ENCODE measurements at regions not wholly inside any gene's neighbourhood (a gene's known extent, or its start where the extent isn't known, plus 50 kb on each side); places are given as distances from the start of the nearest gene placed in this dataset.

GRCh38 chr15:37360724-37361123 lies 260.4 kb upstream of the MEIS2 start:
- H3K14ac ChIP-seq (ENCODE audit: low read length) = no peak overlapping the region
- no CpG with 5 or more reads among the region's 1 CpG for WGBS (ENCODE audit: extremely low coverage, insufficient coverage, insufficient read length)
- no peak overlapping the region for H3K4ac ChIP-seq (ENCODE audit: low read depth, low read length)
- no peaks in the 10 kb centered on the region for H3K4me1 ChIP-seq (ENCODE audit: control insufficient read depth in 1 of 2, insufficient read depth in 2 of 2, low read length in 2 of 2)
- H3K4me2 ChIP-seq (ENCODE audit: low read length) = no peak overlapping the region
- no peak overlapping the region for H4K91ac ChIP-seq (ENCODE audit: low read depth, low read length)
- no peak overlapping the region for H3K27ac ChIP-seq (ENCODE audit: low read depth, low read length)
- no peaks in the 10 kb centered on the region for H3K79me1 ChIP-seq (ENCODE audit: low read length)
- H3K79me2 ChIP-seq (ENCODE audit: control insufficient read depth, insufficient read depth, low read length, poor library complexity) = no peaks in the 10 kb centered on the region
- no peaks in the 10 kb centered on the region for H3K36me3 ChIP-seq (ENCODE audit: control insufficient read depth in 1 of 2, insufficient read depth in 2 of 2, low read length in 2 of 2)
- H3K27me3 ChIP-seq (ENCODE audit: insufficient read depth, low read length) = no peaks in the 10 kb centered on the region
- no peak for DNase-seq
- no peak overlapping the region for H3K23ac ChIP-seq (ENCODE audit: low read length)
- no peak overlapping the region for H2AFZ ChIP-seq (ENCODE audit: insufficient read depth, low read length, poor library complexity)
- H4K12ac ChIP-seq (ENCODE audit: low read depth, low read length) = no peak overlapping the region
- no peak overlapping the region for H3K18ac ChIP-seq (ENCODE audit: low read length)
- H3K9ac ChIP-seq (ENCODE audit: low read length) = no peak overlapping the region
- H2BK5ac ChIP-seq (ENCODE audit: low read depth, low read length, poor library complexity) = no peak overlapping the region
- H2AK5ac ChIP-seq (ENCODE audit: low read length) = no peak overlapping the region
- no peak overlapping the region for H2BK120ac ChIP-seq (ENCODE audit: insufficient read depth, low read length, poor library complexity)
- no peak overlapping the region for H2BK12ac ChIP-seq (ENCODE audit: low read length)
- H4K8ac ChIP-seq (ENCODE audit: low read depth, low read length) = no peak overlapping the region
- H3K9me3 ChIP-seq (ENCODE audit: insufficient read depth, low read depth, low read length) = no peaks in the 10 kb centered on the region
- H3K4me3 ChIP-seq (ENCODE audit: low read depth, low read length) = no peak overlapping the region

GRCh38 chr15:37361621-37362020 lies 261.3 kb upstream of the MEIS2 start:
- no peak overlapping the region for H3K23ac ChIP-seq (ENCODE audit: low read length)
- no peak overlapping the region for H3K27ac ChIP-seq (ENCODE audit: low read depth, low read length)
- no peak overlapping the region for H3K4me3 ChIP-seq (ENCODE audit: low read depth, low read length)
- H4K91ac ChIP-seq (ENCODE audit: low read depth, low read length) = no peak overlapping the region
- no CpG with 5 or more reads among the region's 4 CpGs for WGBS (ENCODE audit: extremely low coverage, insufficient coverage, insufficient read length)
- H2BK12ac ChIP-seq (ENCODE audit: low read length) = no peak overlapping the region
- H3K9ac ChIP-seq (ENCODE audit: low read length) = no peak overlapping the region
- H3K9me3 ChIP-seq (ENCODE audit: insufficient read depth, low read depth, low read length) = no peaks in the 10 kb centered on the region
- no peaks in the 10 kb centered on the region for H3K27me3 ChIP-seq (ENCODE audit: insufficient read depth, low read length)
- no peak overlapping the region for H3K18ac ChIP-seq (ENCODE audit: low read length)
- H4K12ac ChIP-seq (ENCODE audit: low read depth, low read length) = no peak overlapping the region
- H3K4me2 ChIP-seq (ENCODE audit: low read length) = no peak overlapping the region
- no peaks in the 10 kb centered on the region for H3K79me2 ChIP-seq (ENCODE audit: control insufficient read depth, insufficient read depth, low read length, poor library complexity)
- no peak overlapping the region for H3K4ac ChIP-seq (ENCODE audit: low read depth, low read length)
- H2AFZ ChIP-seq (ENCODE audit: insufficient read depth, low read length, poor library complexity) = no peak overlapping the region
- H2BK5ac ChIP-seq (ENCODE audit: low read depth, low read length, poor library complexity) = no peak overlapping the region
- no peak overlapping the region for H2AK5ac ChIP-seq (ENCODE audit: low read length)
- no peak overlapping the region for H3K14ac ChIP-seq (ENCODE audit: low read length)
- H3K36me3 ChIP-seq (ENCODE audit: control insufficient read depth in 1 of 2, insufficient read depth in 2 of 2, low read length in 2 of 2) = no peaks in the 10 kb centered on the region
- no peaks in the 10 kb centered on the region for H3K79me1 ChIP-seq (ENCODE audit: low read length)
- DNase-seq = no peak
- H3K4me1 ChIP-seq (ENCODE audit: control insufficient read depth in 1 of 2, insufficient read depth in 2 of 2, low read length in 2 of 2) = no peaks in the 10 kb centered on the region
- no peak overlapping the region for H4K8ac ChIP-seq (ENCODE audit: low read depth, low read length)
- H2BK120ac ChIP-seq (ENCODE audit: insufficient read depth, low read length, poor library complexity) = no peak overlapping the region

- Histone ChIP-seq H3K36me3 (ENCODE audit: control insufficient read depth in 1 of 2, insufficient read depth in 2 of 2, low read length in 2 of 2) (no peaks in the 10 kb centered on the region), H3K4ac (ENCODE audit: low read depth, low read length) (no peak overlapping the region), H3K4me3 (ENCODE audit: low read depth, low read length) (no peak overlapping the region), H4K12ac (ENCODE audit: low read depth, low read length) (no peak overlapping the region), H2BK5ac (ENCODE audit: low read depth, low read length, poor library complexity) (no peak overlapping the region), H3K4me2 (ENCODE audit: low read length) (no peak overlapping the region), H3K27ac (ENCODE audit: low read depth, low read length) (no peak overlapping the region), H3K79me2 (ENCODE audit: control insufficient read depth, insufficient read depth, low read length, poor library complexity) (no peaks in the 10 kb centered on the region), H3K27me3 (ENCODE audit: insufficient read depth, low read length) (no peaks in the 10 kb centered on the region), H3K9ac (ENCODE audit: low read length) (no peak overlapping the region), H3K9me3 (ENCODE audit: insufficient read depth, low read depth, low read length) (no peaks in the 10 kb centered on the region), H4K8ac (ENCODE audit: low read depth, low read length) (no peak overlapping the region), H4K91ac (ENCODE audit: low read depth, low read length) (no peak overlapping the region), H3K79me1 (ENCODE audit: low read length) (no peaks in the 10 kb centered on the region), H2AFZ (ENCODE audit: insufficient read depth, low read length, poor library complexity) (no peak overlapping the region), H3K23ac (ENCODE audit: low read length) (no peak overlapping the region), H2BK12ac (ENCODE audit: low read length) (no peak overlapping the region), H2BK120ac (ENCODE audit: insufficient read depth, low read length, poor library complexity) (no peak overlapping the region), H3K14ac (ENCODE audit: low read length) (no peak overlapping the region), H3K18ac (ENCODE audit: low read length) (no peak overlapping the region), H2AK5ac (ENCODE audit: low read length) (no peak overlapping the region), H3K4me1 (ENCODE audit: control insufficient read depth in 1 of 2, insufficient read depth in 2 of 2, low read length in 2 of 2) (no peaks in the 10 kb centered on the region)
- no peak for DNase-seq
- WGBS (ENCODE audit: extremely low coverage, insufficient coverage, insufficient read length) = no CpG with 5 or more reads among the region's 3 CpGs
Measured at GRCh38 chr15:37362414-37362813, 262.1 kb upstream of the MEIS2 start.

GRCh38 chr15:37368961-37369360 lies 268.6 kb upstream of the MEIS2 start:
- no peak overlapping the region for H3K4me2 ChIP-seq (ENCODE audit: low read length)
- H3K4me1 ChIP-seq (ENCODE audit: control insufficient read depth in 1 of 2, insufficient read depth in 2 of 2, low read length in 2 of 2) = no peaks in the 10 kb centered on the region
- H3K4ac ChIP-seq (ENCODE audit: low read depth, low read length) = no peak overlapping the region
- H3K27me3 ChIP-seq (ENCODE audit: insufficient read depth, low read length) = no peaks in the 10 kb centered on the region
- H2BK5ac ChIP-seq (ENCODE audit: low read depth, low read length, poor library complexity) = no peak overlapping the region
- H2BK120ac ChIP-seq (ENCODE audit: insufficient read depth, low read length, poor library complexity) = no peak overlapping the region
- H3K36me3 ChIP-seq (ENCODE audit: control insufficient read depth in 1 of 2, insufficient read depth in 2 of 2, low read length in 2 of 2) = no peaks in the 10 kb centered on the region
- H4K12ac ChIP-seq (ENCODE audit: low read depth, low read length) = no peak overlapping the region
- no peak overlapping the region for H2AK5ac ChIP-seq (ENCODE audit: low read length)
- H3K23ac ChIP-seq (ENCODE audit: low read length) = no peak overlapping the region
- no peaks in the 10 kb centered on the region for H3K9me3 ChIP-seq (ENCODE audit: insufficient read depth, low read depth, low read length)
- no peaks in the 10 kb centered on the region for H3K79me2 ChIP-seq (ENCODE audit: control insufficient read depth, insufficient read depth, low read length, poor library complexity)
- no peak overlapping the region for H2BK12ac ChIP-seq (ENCODE audit: low read length)
- H4K91ac ChIP-seq (ENCODE audit: low read depth, low read length) = no peak overlapping the region
- no peak overlapping the region for H3K14ac ChIP-seq (ENCODE audit: low read length)
- no peak overlapping the region for H3K4me3 ChIP-seq (ENCODE audit: low read depth, low read length)
- H3K9ac ChIP-seq (ENCODE audit: low read length) = no peak overlapping the region
- DNase-seq = no peak
- H2AFZ ChIP-seq (ENCODE audit: insufficient read depth, low read length, poor library complexity) = no peak overlapping the region
- H3K79me1 ChIP-seq (ENCODE audit: low read length) = no peaks in the 10 kb centered on the region
- no peak overlapping the region for H4K8ac ChIP-seq (ENCODE audit: low read depth, low read length)
- WGBS (ENCODE audit: extremely low coverage, insufficient coverage, insufficient read length) = no CpG with 5 or more reads among the region's 4 CpGs
- no peak overlapping the region for H3K18ac ChIP-seq (ENCODE audit: low read length)
- no peak overlapping the region for H3K27ac ChIP-seq (ENCODE audit: low read depth, low read length)

All from trophoblast cell (in vitro differentiated cells and primary cell).